ENCODE measurements at regions not wholly inside any gene's neighbourhood (a gene's known extent, or its start where the extent isn't known, plus 50 kb on each side); places are given as distances from the start of the nearest gene placed in this dataset.
A peak's percentile ranks its signal among the peaks of the same experiment; 100 is the strongest.
"Not testable (repeated sequence)": the region's sequence is repeated elsewhere in the genome, so short reads cannot be mapped to it uniquely, and the experiment has no call there.

- DNase-seq (ENCODE audit: low read depth): no peak
Observed at GRCh38 chr7:91355695-91356435, 91.6 kb downstream of the FZD1 start.

- DNase-seq (ENCODE audit: low read depth): no peak
Observed at GRCh38 chr7:91356915-91357314, 92.7 kb downstream of the FZD1 start.

- DNase-seq (ENCODE audit: low read depth): peak; percentile 22
Observed at GRCh38 chr7:91357379-91357778, 93.1 kb downstream of the FZD1 start.

- no peak for DNase-seq (ENCODE audit: low read depth)
Observed at GRCh38 chr7:91357901-91358300, 93.7 kb downstream of the FZD1 start.

GRCh38 chr7:91358303-91358702, 94.1 kb downstream of the FZD1 start:
- no peak for DNase-seq (ENCODE audit: low read depth)

GRCh38 chr7:91365097-91365496, 100.9 kb downstream of the FZD1 start:
- not testable (repeated sequence) for DNase-seq (ENCODE audit: low read depth)

- no peak for DNase-seq (ENCODE audit: low read depth)
Observed at GRCh38 chr7:91366091-91366490, 101.9 kb downstream of the FZD1 start.

- no peak for DNase-seq (ENCODE audit: low read depth)
Observed at GRCh38 chr7:91367812-91368578, 103.8 kb downstream of the FZD1 start.

GRCh38 chr7:91372323-91372722, 108.1 kb downstream of the FZD1 start:
- no peak for DNase-seq (ENCODE audit: low read depth)

- DNase-seq (ENCODE audit: low read depth): no peak
Observed at GRCh38 chr7:91373111-91373800, 109.0 kb downstream of the FZD1 start.

GRCh38 chr7:91374321-91374989, 110.2 kb downstream of the FZD1 start:
- no peak for DNase-seq (ENCODE audit: low read depth)

- DNase-seq (ENCODE audit: low read depth): no peak
Observed at GRCh38 chr7:91375378-91375777, 111.1 kb downstream of the FZD1 start.

GRCh38 chr7:91378131-91378530, 113.9 kb downstream of the FZD1 start:
- DNase-seq (ENCODE audit: low read depth): no peak

GRCh38 chr7:91379236-91379635, 115.0 kb downstream of the FZD1 start:
- DNase-seq (ENCODE audit: low read depth): no peak

GRCh38 chr7:91379991-91380390, 115.8 kb downstream of the FZD1 start:
- no peak for DNase-seq (ENCODE audit: low read depth)

GRCh38 chr7:91383053-91383904, 119.0 kb downstream of the FZD1 start:
- DNase-seq (ENCODE audit: low read depth): peak; percentile 1

- no peak for DNase-seq (ENCODE audit: low read depth)
Observed at GRCh38 chr7:91383905-91384274, 119.7 kb downstream of the FZD1 start.

- DNase-seq (ENCODE audit: low read depth): not testable (repeated sequence)
Observed at GRCh38 chr7:91394757-91395156, 130.5 kb downstream of the FZD1 start.

GRCh38 chr7:91395313-91395712, 131.1 kb downstream of the FZD1 start:
- not testable (repeated sequence) for DNase-seq (ENCODE audit: low read depth)

GRCh38 chr7:91397096-91397495, 132.9 kb downstream of the FZD1 start:
- DNase-seq (ENCODE audit: low read depth): no peak

- DNase-seq (ENCODE audit: low read depth): no peak
Observed at GRCh38 chr7:91397612-91398011, 133.4 kb downstream of the FZD1 start.

Data from M059J (cell line).